K562 (cell line): ENCODE measurements at regions not wholly inside any gene's neighbourhood (a gene's known extent, or its start where the extent isn't known, plus 50 kb on each side); places are given as distances from the start of the nearest gene placed in this dataset.

Experiments used
- ATAC-seq: fragments of 200-7000 bp; cut with Tn5 transposase; 3 replicates; pipeline ENCODE4 v1.9.1; 2020; ENCODE audit warnings: moderate library complexity
- BruUV-seq: library from RNA; stranded (reverse); fragments of 400-500 nt; replicated peaks from 2 replicates; lab custom pipeline; 2021; lab: Mats Ljungman, UMichigan
- CTCF ChIA-PET: fragments of 300-600 bp; formaldehyde crosslinking; extraction: SDS; loops from one replicate; lab custom pipeline; 2021; ENCODE audit warnings: low intra/inter-chr PET ratio; lab: Yijun Ruan, JAX
- POLR2A ChIA-PET: fragments of 300-600, 350-650 bp; sonication (Branson Sonifier 250); formaldehyde crosslinking; extraction: SDS; loops from one replicate; lab custom pipeline; 2021; ENCODE audit warnings: antibody characterized with exemption, inconsistent platforms; lab: Yijun Ruan, JAX
- DNase-seq, 4 experiments: peaks; one replicate each; pipeline versions ENCODE4 v3.0.0 to v3.0.0-alpha.2; 2011 to 2018; ENCODE audit warnings: low spot score in 3 of 4, mixed read lengths in 3 of 4; ENCODE audit errors: extremely low read depth in 1 of 4
- FAIRE-seq: peaks from 2 replicates; lab custom pipeline; 2011; peaks lifted over from hg19 to GRCh38; lab: Jason Lieb, UNC
- H2AFZ ChIP-seq: 2 replicates; pipeline ENCODE4 v1.6.0; 2011; ENCODE audit warnings: low read depth, low read length, control low read depth, inconsistent platforms
- H3K27ac ChIP-seq: fragments of 200-600 bp; 3 replicates; pipeline ENCODE4 v1.8.0; 2011; ENCODE audit warnings: low read depth, mild to moderate bottlenecking, control low read depth, inconsistent platforms, low read length, moderate library complexity, mixed read lengths; ENCODE audit errors: extremely low read depth
- H3K27me3 ChIP-seq, 2 experiments: fragments of 300-600 bp in 1 of 2; 2 replicates in 1 of 2; 3 replicates in 1 of 2; pipeline versions ENCODE4 v1.6.0 to v1.8.0; 2011; ENCODE audit warnings: inconsistent platforms in 2 of 2, low read length in 2 of 2, mild to moderate bottlenecking in 1 of 2, mixed read lengths in 1 of 2, moderate library complexity in 1 of 2; ENCODE audit not compliant: control insufficient read depth in 2 of 2, insufficient read depth in 2 of 2
- H3K36me3 ChIP-seq: fragments of 300-600 bp; 3 replicates; pipeline ENCODE4 v1.8.0; 2011; ENCODE audit warnings: mild to moderate bottlenecking, low read length, inconsistent platforms; ENCODE audit not compliant: control insufficient read depth, insufficient read depth
- H3K4me1 ChIP-seq, 2 experiments: fragments of 200-600 bp in 1 of 2; replicated peaks in 1 of 2; 2 replicates in 1 of 2; 3 replicates in 1 of 2; pipeline versions ENCODE4 v1.5.1 to v1.8.0; 2011; ENCODE audit warnings: inconsistent platforms in 2 of 2, low read length in 2 of 2, mild to moderate bottlenecking in 1 of 2, mixed read lengths in 1 of 2, moderate library complexity in 1 of 2; ENCODE audit not compliant: control insufficient read depth in 2 of 2, insufficient read depth in 2 of 2
- H3K4me2 ChIP-seq: 2 replicates; pipeline ENCODE4 v1.6.1; 2011; ENCODE audit warnings: low read length, control low read depth, inconsistent platforms, mixed read lengths; ENCODE audit not compliant: insufficient read depth
- H3K4me3 ChIP-seq: fragments of 200-600 bp; sonication (generic), shearing (Covaris generic); 2 replicates; pipeline ENCODE4 v1.5.1; 2016; ENCODE audit warnings: control low read depth, inconsistent platforms
- H3K79me2 ChIP-seq: fragments of 200-600 bp; 3 replicates; pipeline ENCODE4 v1.8.0; 2011; ENCODE audit warnings: low read length, inconsistent platforms; ENCODE audit not compliant: control insufficient read depth, insufficient read depth
- H3K9ac ChIP-seq, 2 experiments: 2 replicates each; pipeline versions ENCODE4 v1.6.0 to v1.6.1; 2011; ENCODE audit warnings: low read depth in 2 of 2, low read length in 2 of 2, control low read depth in 1 of 2, inconsistent platforms in 1 of 2, mild to moderate bottlenecking in 1 of 2, mixed read lengths in 1 of 2; ENCODE audit not compliant: insufficient read depth in 1 of 2
- H3K9me1 ChIP-seq: one replicate; pipeline ENCODE4 v1.6.0; 2011; ENCODE audit warnings: inconsistent platforms, mild to moderate bottlenecking, low read length, moderate library complexity; ENCODE audit not compliant: control insufficient read depth, insufficient read depth
- H3K9me3 ChIP-seq: replicated peaks from 2 replicates; pipeline ENCODE4 v1.5.1; 2011; ENCODE audit warnings: low read depth, low read length, inconsistent platforms; ENCODE audit not compliant: control insufficient read depth, insufficient read depth
- H4K20me1 ChIP-seq: replicated peaks from 2 replicates; pipeline ENCODE4 v1.6.1; 2011; ENCODE audit warnings: low read length, inconsistent platforms, mixed read lengths; ENCODE audit not compliant: control insufficient read depth, insufficient read depth
- CAMTA2 ChIP-seq: fragments of 250-450 bp; sonication (Bioruptor Pico); conservative IDR thresholded peaks from 2 replicates; pipeline ENCODE4 v1.5.1; 2022
- FOXK1 ChIP-seq: sonication (generic); formaldehyde crosslinking; IDR thresholded peaks from 2 replicates; pipeline ENCODE4 v1.8.0; 2022; ENCODE audit warnings: missing genetic modification reagents, mild to moderate bottlenecking, borderline replicate concordance
- FOXP1 ChIP-seq: sonication (generic); formaldehyde crosslinking; IDR thresholded peaks from 2 replicates; pipeline ENCODE4 v1.8.0; 2022; ENCODE audit warnings: mild to moderate bottlenecking, missing genetic modification reagents
- FOXP4 ChIP-seq: sonication (generic); formaldehyde crosslinking; IDR thresholded peaks from 2 replicates; pipeline ENCODE4 v1.8.0; 2022; ENCODE audit warnings: mild to moderate bottlenecking, missing genetic modification reagents, borderline replicate concordance
- ID3 ChIP-seq, 2 experiments: fragments of 250-450 bp in 1 of 2; fragments of 450-650 bp in 1 of 2; sonication (Bioruptor Pico) in 1 of 2; IDR thresholded peaks; 2 replicates each; pipeline versions ENCODE4 v1.6.1 to v1.8.0; 2016 to 2021; ENCODE audit warnings: mild to moderate bottlenecking in 2 of 2, moderate library complexity in 2 of 2, missing compliant biosample characterization in 1 of 2, missing genetic modification characterization in 1 of 2
- LCOR ChIP-seq: sonication (generic); formaldehyde crosslinking; IDR thresholded peaks from 2 replicates; pipeline ENCODE4 v1.8.0; 2022; ENCODE audit warnings: mild to moderate bottlenecking, missing genetic modification reagents
- RB1 ChIP-seq: fragments of 450-650 bp; IDR thresholded peaks from 2 replicates; pipeline ENCODE4 v1.6.1; 2017; ENCODE audit warnings: low read depth, mild to moderate bottlenecking
- ZBTB33 ChIP-seq: sonication (generic); formaldehyde crosslinking; IDR thresholded peaks from 2 replicates; pipeline ENCODE4 v1.8.1; 2023; ENCODE audit warnings: mild to moderate bottlenecking, missing genetic modification reagents
- ZFP30 ChIP-seq: fragments of 250-450 bp; sonication (Bioruptor Pico); IDR thresholded peaks from 2 replicates; pipeline ENCODE4 v1.8.0; 2022; ENCODE audit warnings: moderate library complexity, mild to moderate bottlenecking, inconsistent platforms, borderline replicate concordance
- WGBS: fragments of 100-300 bp; shearing (Covaris generic); methylation state at CpG from one replicate; pipeline ENCODE4 v1.1.6; 2016; ENCODE audit warnings: low coverage, mixed read lengths; ENCODE audit not compliant: insufficient coverage; ENCODE audit errors: missing lambda C conversion rate; 5-methylcytosine and 5-hydroxymethylcytosine counted together
- in situ Hi-C: fragments of 300-500 bp; cut with MboI; formaldehyde crosslinking; loops from 4 replicates; pipeline ENCODE4 v1.15.0; 2018; ENCODE audit warnings: inconsistent platforms, mixed read lengths
- intact Hi-C: fragments of 100-400 bp; cut with micrococcal nuclease; formaldehyde crosslinking; loops from 2 replicates; pipeline ENCODE4 v1.14.2; 2022

GRCh38 chr2:224263571-224264043, 138.3 kb downstream of the FAM124B start:
- no peaks in the 10 kb centered on the region for H3K9me1 ChIP-seq
- ATAC-seq (no peak), FAIRE-seq (no peak), DNase-seq (no peak)
- POLR2A ChIA-PET, result no interaction called here
- H3K27ac ChIP-seq, result no peak overlapping the region
- no peaks in the 10 kb centered on the region for H3K9me3 ChIP-seq
- no peak overlapping the region for H2AFZ ChIP-seq
- 0% methylated on average over 1 of the region's 1 CpG for WGBS
- H3K36me3 ChIP-seq, result no peaks in the 10 kb centered on the region
- CTCF ChIA-PET, result no interaction called here
- H3K27me3 ChIP-seq, result no peaks in the 10 kb centered on the region
- intact Hi-C loops (no loop called here), in situ Hi-C loops (no loop called here)
- H3K4me1 ChIP-seq, result no peaks in the 10 kb centered on the region
- no peaks in the 10 kb centered on the region for H4K20me1 ChIP-seq
- TF ChIP-seq FOXK1, result no peak
- TF ChIP-seq ID3 (CRISPR knock-in tag; IDR thresholded peaks at IDR 0.05), result no peak
- TF ChIP-seq ID3 (tag; IDR thresholded peaks at IDR 0.05), result no peak
- TF ChIP-seq FOXP1 (CRISPR knock-in tag), result no peak
- no peak for TF ChIP-seq LCOR (CRISPR knock-in tag)
- TF ChIP-seq RB1, result no peak
- no peak for TF ChIP-seq ZBTB33 (CRISPR knock-in tag)
- no peak for TF ChIP-seq FOXP4 (CRISPR knock-in tag)
- no peak for TF ChIP-seq CAMTA2 (CRISPR knock-in tag)
- no peak for TF ChIP-seq ZFP30
- no peak overlapping the region for H3K4me2 ChIP-seq
- H3K9ac ChIP-seq, result no peak overlapping the region
- no peaks in the 10 kb centered on the region for H3K79me2 ChIP-seq
- BruUV-seq, result no TSS peak
- H3K4me3 ChIP-seq, result no peak overlapping the region
